ENCODE measurements at regions not wholly inside any gene's neighbourhood (a gene's known extent, or its start where the extent isn't known, plus 50 kb on each side); places are given as distances from the start of the nearest gene placed in this dataset.

DNA sequence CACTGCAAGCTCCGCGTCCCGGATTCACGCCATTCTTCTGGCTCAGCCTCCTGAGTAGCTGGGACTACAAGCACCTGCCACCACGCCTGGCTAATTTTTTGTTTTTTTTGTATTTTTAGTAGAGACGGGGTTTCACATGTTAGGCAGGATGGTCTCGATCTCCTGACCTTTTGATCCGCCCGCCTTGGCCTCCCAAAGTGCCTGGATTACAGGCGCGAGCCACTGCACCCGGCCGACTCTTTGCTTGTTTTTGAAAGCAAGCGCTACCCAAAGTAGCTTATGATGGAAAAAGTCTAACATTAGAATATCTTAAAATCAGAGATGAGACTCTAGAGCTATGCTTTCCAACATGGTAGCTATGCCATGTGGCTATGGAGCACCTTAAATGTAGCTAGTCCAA lies 585.5 kb upstream of the ITGA1 start:
- Histone ChIP-seq H3K79me2 (replicated peaks; ENCODE audit: insufficient read depth, low read length) (no peaks in the 10 kb centered on the region), H3K4me2 (ENCODE audit: low read length) (no peak overlapping the region), H3K27me3 (ENCODE audit: insufficient read depth, low read depth, low read length) (no peaks in the 10 kb centered on the region), H3K9ac (ENCODE audit: low read length) (no peak overlapping the region), H4K20me1 (ENCODE audit: insufficient read depth) (no peaks in the 10 kb centered on the region), H3K27ac (ENCODE audit: low read length) (no peak overlapping the region), H3K36me3 (ENCODE audit: insufficient read depth, low read length) (no peaks in the 10 kb centered on the region), H3K9me2 (ENCODE audit: insufficient read depth, low read length) (no peaks in the 10 kb centered on the region), H3F3A (ENCODE audit: insufficient read depth, low read length, poor library complexity, severe bottlenecking) (no peaks in the 10 kb centered on the region), H2AFZ (ENCODE audit: low read depth, low read length) (no peak overlapping the region), H3K4me3 (ENCODE audit: low read length) (no peak overlapping the region), H3K9me3 (ENCODE audit: low read length) (no peaks in the 10 kb centered on the region)
- TF ChIP-seq, protein P1, sequence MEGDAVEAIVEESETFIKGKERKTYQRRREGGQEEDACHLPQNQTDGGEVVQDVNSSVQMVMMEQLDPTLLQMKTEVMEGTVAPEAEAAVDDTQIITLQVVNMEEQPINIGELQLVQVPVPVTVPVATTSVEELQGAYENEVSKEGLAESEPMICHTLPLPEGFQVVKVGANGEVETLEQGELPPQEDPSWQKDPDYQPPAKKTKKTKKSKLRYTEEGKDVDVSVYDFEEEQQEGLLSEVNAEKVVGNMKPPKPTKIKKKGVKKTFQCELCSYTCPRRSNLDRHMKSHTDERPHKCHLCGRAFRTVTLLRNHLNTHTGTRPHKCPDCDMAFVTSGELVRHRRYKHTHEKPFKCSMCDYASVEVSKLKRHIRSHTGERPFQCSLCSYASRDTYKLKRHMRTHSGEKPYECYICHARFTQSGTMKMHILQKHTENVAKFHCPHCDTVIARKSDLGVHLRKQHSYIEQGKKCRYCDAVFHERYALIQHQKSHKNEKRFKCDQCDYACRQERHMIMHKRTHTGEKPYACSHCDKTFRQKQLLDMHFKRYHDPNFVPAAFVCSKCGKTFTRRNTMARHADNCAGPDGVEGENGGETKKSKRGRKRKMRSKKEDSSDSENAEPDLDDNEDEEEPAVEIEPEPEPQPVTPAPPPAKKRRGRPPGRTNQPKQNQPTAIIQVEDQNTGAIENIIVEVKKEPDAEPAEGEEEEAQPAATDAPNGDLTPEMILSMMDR (IDR thresholded peaks at IDR 0.05; ENCODE audit: poor library complexity, severe bottlenecking) = no peak
- TF ChIP-seq SMC3 (conservative IDR thresholded peaks at IDR 0.05; ENCODE audit: poor library complexity) (no peak), EP300 (conservative IDR thresholded peaks at IDR 0.05; ENCODE audit: poor library complexity, severe bottlenecking) (no peak), EZH2 (IDR thresholded peaks at IDR 0.05; ENCODE audit: borderline replicate concordance, insufficient read depth, low read length, poor library complexity, severe bottlenecking) (no peak), MXI1 (conservative IDR thresholded peaks at IDR 0.05; ENCODE audit: poor library complexity, severe bottlenecking) (no peak), POLR2AphosphoS5 (IDR thresholded peaks at IDR 0.05) (no peak), TAF1 (IDR thresholded peaks at IDR 0.05; ENCODE audit: low read depth) (no peak), RAD21 (conservative IDR thresholded peaks at IDR 0.05) (no peak)
- TF ChIP-seq, protein P2, sequence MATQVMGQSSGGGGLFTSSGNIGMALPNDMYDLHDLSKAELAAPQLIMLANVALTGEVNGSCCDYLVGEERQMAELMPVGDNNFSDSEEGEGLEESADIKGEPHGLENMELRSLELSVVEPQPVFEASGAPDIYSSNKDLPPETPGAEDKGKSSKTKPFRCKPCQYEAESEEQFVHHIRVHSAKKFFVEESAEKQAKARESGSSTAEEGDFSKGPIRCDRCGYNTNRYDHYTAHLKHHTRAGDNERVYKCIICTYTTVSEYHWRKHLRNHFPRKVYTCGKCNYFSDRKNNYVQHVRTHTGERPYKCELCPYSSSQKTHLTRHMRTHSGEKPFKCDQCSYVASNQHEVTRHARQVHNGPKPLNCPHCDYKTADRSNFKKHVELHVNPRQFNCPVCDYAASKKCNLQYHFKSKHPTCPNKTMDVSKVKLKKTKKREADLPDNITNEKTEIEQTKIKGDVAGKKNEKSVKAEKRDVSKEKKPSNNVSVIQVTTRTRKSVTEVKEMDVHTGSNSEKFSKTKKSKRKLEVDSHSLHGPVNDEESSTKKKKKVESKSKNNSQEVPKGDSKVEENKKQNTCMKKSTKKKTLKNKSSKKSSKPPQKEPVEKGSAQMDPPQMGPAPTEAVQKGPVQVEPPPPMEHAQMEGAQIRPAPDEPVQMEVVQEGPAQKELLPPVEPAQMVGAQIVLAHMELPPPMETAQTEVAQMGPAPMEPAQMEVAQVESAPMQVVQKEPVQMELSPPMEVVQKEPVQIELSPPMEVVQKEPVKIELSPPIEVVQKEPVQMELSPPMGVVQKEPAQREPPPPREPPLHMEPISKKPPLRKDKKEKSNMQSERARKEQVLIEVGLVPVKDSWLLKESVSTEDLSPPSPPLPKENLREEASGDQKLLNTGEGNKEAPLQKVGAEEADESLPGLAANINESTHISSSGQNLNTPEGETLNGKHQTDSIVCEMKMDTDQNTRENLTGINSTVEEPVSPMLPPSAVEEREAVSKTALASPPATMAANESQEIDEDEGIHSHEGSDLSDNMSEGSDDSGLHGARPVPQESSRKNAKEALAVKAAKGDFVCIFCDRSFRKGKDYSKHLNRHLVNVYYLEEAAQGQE (IDR thresholded peaks at IDR 0.05; ENCODE audit: borderline replicate concordance) = no peak

DNA sequence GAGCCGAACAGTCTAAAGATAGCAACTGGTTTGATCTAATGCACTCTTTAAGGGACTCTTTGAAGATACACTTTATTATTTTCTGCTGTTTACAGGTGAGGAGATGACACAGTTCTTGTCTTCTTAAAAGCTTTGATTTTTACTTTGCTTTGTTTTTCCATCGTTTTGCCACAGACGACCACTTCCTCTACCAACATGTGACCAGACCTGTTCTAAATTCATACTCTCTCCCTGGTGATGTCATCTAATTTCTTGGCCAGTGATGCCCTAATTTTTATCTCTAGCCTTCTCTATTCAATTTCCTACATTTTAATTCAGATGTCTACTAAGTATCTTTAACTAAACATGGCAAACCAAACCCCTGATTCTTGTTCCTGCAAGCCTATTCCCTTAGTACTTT lies 583.4 kb upstream of the ITGA1 start:
- H2AFZ ChIP-seq (ENCODE audit: low read depth, low read length) = no peak overlapping the region
- H3K79me2 ChIP-seq (replicated peaks; ENCODE audit: insufficient read depth, low read length) = no peaks in the 10 kb centered on the region
- no peak overlapping the region for H3K4me3 ChIP-seq (ENCODE audit: low read length)
- no peaks in the 10 kb centered on the region for H3K27me3 ChIP-seq (ENCODE audit: insufficient read depth, low read depth, low read length)
- TF ChIP-seq SMC3 (conservative IDR thresholded peaks at IDR 0.05; ENCODE audit: poor library complexity) = no peak
- TF ChIP-seq, protein P2 (IDR thresholded peaks at IDR 0.05; ENCODE audit: borderline replicate concordance) = no peak
- no peak for TF ChIP-seq POLR2AphosphoS5 (IDR thresholded peaks at IDR 0.05)
- no peak for TF ChIP-seq EP300 (conservative IDR thresholded peaks at IDR 0.05; ENCODE audit: poor library complexity, severe bottlenecking)
- TF ChIP-seq, protein P1 (IDR thresholded peaks at IDR 0.05; ENCODE audit: poor library complexity, severe bottlenecking) = no peak
- no peak for TF ChIP-seq EZH2 (IDR thresholded peaks at IDR 0.05; ENCODE audit: borderline replicate concordance, insufficient read depth, low read length, poor library complexity, severe bottlenecking)
- no peak for TF ChIP-seq TAF1 (IDR thresholded peaks at IDR 0.05; ENCODE audit: low read depth)
- TF ChIP-seq MXI1 (conservative IDR thresholded peaks at IDR 0.05; ENCODE audit: poor library complexity, severe bottlenecking) = no peak
- TF ChIP-seq RAD21 (conservative IDR thresholded peaks at IDR 0.05) = no peak
- H4K20me1 ChIP-seq (ENCODE audit: insufficient read depth) = no peaks in the 10 kb centered on the region
- no peak overlapping the region for H3K27ac ChIP-seq (ENCODE audit: low read length)
- H3K9me2 ChIP-seq (ENCODE audit: insufficient read depth, low read length) = no peaks in the 10 kb centered on the region
- H3F3A ChIP-seq (ENCODE audit: insufficient read depth, low read length, poor library complexity, severe bottlenecking) = no peaks in the 10 kb centered on the region
- no peak overlapping the region for H3K9ac ChIP-seq (ENCODE audit: low read length)
- no peaks in the 10 kb centered on the region for H3K36me3 ChIP-seq (ENCODE audit: insufficient read depth, low read length)
- no peaks in the 10 kb centered on the region for H3K9me3 ChIP-seq (ENCODE audit: low read length)
- no peak overlapping the region for H3K4me2 ChIP-seq (ENCODE audit: low read length)
